ENCODE measurements at regions not wholly inside any gene's neighbourhood (a gene's known extent, or its start where the extent isn't known, plus 50 kb on each side); places are given as distances from the start of the nearest gene placed in this dataset.
"Not testable (repeated sequence)": the region's sequence is repeated elsewhere in the genome, so short reads cannot be mapped to it uniquely, and the experiment has no call there.

DNA sequence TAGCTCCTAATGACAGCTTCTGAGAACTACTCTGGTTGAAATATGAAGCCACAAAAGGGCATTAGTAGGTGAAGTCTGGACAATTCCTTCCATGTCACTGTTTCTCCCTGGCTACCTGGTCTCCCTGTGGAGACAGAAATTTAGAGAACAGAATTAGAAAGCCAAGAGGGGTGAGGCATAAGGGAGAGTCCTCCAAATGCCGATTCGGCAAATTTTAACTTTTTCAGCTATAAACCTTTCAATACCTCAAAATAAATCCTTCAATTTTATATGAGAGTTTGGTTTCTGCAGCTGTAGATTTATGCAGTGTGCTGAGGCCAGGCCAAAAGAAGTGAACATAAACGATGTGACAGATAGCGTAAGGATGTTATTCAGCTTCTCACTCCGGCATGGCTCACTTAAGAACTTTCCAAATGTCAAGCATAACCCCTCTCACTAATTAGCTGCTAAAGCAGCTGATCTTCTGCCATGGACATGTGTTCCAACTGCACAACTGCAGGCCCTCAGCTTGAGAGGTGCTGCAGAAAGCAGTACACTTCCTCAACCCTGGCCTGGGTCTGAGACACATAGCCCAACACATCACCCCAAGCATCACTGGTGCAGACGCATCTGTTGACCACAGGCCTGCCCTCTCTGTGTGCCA is 247.9 kb upstream of the SOX9 start:
- ChIA-PET CTCF (no interaction called here), POLR2A (no interaction called here)
- ATAC-seq, result no peak

DNA sequence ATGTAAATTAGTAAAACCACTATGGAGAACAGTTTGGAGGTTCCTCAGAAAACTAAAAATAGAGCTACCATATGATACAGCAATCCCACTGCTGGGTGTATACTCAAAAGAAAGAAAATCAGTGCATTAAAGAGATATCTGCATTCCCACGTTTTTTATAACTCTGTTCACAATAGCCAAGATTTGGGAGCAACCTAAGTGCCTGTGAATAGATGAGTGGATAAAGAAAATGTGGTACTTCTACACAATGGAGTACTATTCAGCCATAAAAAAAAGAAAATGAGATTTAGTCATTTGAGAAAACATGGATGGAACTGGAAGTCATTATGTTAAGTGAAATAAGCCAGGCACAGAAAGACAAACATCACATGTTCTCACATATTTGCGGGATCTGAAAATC is 246.0 kb upstream of the SOX9 start:
- H3K9me3 Mint-ChIP-seq; ATAC-seq; H3K4me3 Mint-ChIP-seq; POLR2A ChIA-PET; H3K27me3 Mint-ChIP-seq; H3K27ac Mint-ChIP-seq; intact Hi-C loops (cut with micrococcal nuclease); H3K4me1 Mint-ChIP-seq (ENCODE audit: low read depth); CTCF ChIA-PET; H3K36me3 Mint-ChIP-seq (ENCODE audit: low read depth); DNase-seq: not testable (repeated sequence)

More for the DNA sequence above, 247.9 kb upstream of the SOX9 start:
- no peak for TF ChIP-seq CTCF (IDR thresholded peaks at IDR 0.05)
- no peak overlapping the region for H3K4me3 Mint-ChIP-seq
- H3K4me1 Mint-ChIP-seq (ENCODE audit: low read depth), result no peaks in the 10 kb centered on the region
- no peaks in the 10 kb centered on the region for H3K36me3 Mint-ChIP-seq (ENCODE audit: low read depth)
- no peaks in the 10 kb centered on the region for H3K27me3 Mint-ChIP-seq
- intact Hi-C loops (cut with micrococcal nuclease), result no loop called here
- no peak overlapping the region for H3K27ac Mint-ChIP-seq
- H3K9me3 Mint-ChIP-seq, result no peaks in the 10 kb centered on the region
- DNase-seq, result no peak

DNA sequence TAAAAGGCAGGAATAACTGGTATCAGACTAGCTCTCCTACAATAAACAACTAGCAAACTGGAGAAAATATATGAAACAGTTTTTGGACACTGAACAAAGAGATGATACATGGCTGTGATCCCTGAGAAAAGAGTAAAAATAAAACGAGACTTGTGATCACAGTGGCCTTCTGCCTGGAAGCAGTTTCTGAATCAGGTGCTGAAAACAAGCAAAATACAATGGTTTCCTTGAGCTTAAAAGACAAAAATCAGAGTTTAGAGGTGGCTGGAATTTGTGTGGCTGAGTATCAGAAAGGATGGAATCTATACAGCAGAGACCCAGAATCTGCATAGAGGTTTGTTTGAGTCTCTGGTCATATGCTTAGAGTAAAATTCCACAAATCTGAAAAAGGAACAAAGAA is 242.5 kb upstream of the SOX9 start:
- Mint-ChIP-seq H3K9me3 (no peaks in the 10 kb centered on the region), H3K36me3 (ENCODE audit: low read depth) (no peaks in the 10 kb centered on the region), H3K4me3 (no peak overlapping the region), H3K27me3 (no peaks in the 10 kb centered on the region), H3K27ac (no peak overlapping the region), H3K4me1 (ENCODE audit: low read depth) (no peaks in the 10 kb centered on the region)
- intact Hi-C loops (cut with micrococcal nuclease), result no loop called here
- ChIA-PET POLR2A (no interaction called here), CTCF (no interaction called here)
- no peak for DNase-seq
- no peak for TF ChIP-seq CTCF (IDR thresholded peaks at IDR 0.05)
- no peak for ATAC-seq

GRCh38 chr17:71878998-71879397 is 241.8 kb upstream of the SOX9 start:
- ChIA-PET CTCF (no interaction called here), POLR2A (no interaction called here)
- DNase-seq (no peak), ATAC-seq (no peak)
- H3K36me3 Mint-ChIP-seq (ENCODE audit: low read depth), result no peaks in the 10 kb centered on the region
- no peak for TF ChIP-seq CTCF (IDR thresholded peaks at IDR 0.05)
- no peak overlapping the region for H3K27ac Mint-ChIP-seq
- no peaks in the 10 kb centered on the region for H3K27me3 Mint-ChIP-seq
- no peaks in the 10 kb centered on the region for H3K9me3 Mint-ChIP-seq
- intact Hi-C loops (cut with micrococcal nuclease), result no loop called here
- H3K4me1 Mint-ChIP-seq (ENCODE audit: low read depth), result no peaks in the 10 kb centered on the region
- no peak overlapping the region for H3K4me3 Mint-ChIP-seq

DNA sequence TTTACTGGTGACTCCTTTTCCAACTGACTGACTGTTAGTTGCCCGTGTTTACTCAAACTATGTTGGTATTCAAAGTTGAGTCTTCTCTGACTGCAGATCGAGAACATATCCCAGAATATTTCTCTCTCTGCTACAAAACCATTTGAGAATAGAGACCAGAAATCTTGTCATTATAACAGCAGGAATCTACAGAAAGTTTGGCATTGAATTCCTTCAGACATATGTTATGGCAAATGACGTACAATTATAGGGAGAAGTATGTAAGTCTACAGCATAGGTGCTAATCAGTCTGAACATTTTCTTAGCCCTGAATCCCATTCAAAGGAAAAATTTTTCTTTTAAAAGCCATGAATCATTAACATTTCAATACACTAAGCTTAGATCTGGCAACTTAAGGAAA is 239.8 kb upstream of the SOX9 start:
- TF ChIP-seq CTCF (IDR thresholded peaks at IDR 0.05), result no peak
- Mint-ChIP-seq H3K4me1 (ENCODE audit: low read depth) (no peaks in the 10 kb centered on the region), H3K4me3 (no peak overlapping the region), H3K9me3 (no peaks in the 10 kb centered on the region), H3K36me3 (ENCODE audit: low read depth) (no peaks in the 10 kb centered on the region), H3K27me3 (no peaks in the 10 kb centered on the region), H3K27ac (no peak overlapping the region)
- POLR2A ChIA-PET, result no interaction called here
- CTCF ChIA-PET, result no interaction called here
- no peak for ATAC-seq
- intact Hi-C loops (cut with micrococcal nuclease), result no loop called here
- DNase-seq, result no peak

DNA sequence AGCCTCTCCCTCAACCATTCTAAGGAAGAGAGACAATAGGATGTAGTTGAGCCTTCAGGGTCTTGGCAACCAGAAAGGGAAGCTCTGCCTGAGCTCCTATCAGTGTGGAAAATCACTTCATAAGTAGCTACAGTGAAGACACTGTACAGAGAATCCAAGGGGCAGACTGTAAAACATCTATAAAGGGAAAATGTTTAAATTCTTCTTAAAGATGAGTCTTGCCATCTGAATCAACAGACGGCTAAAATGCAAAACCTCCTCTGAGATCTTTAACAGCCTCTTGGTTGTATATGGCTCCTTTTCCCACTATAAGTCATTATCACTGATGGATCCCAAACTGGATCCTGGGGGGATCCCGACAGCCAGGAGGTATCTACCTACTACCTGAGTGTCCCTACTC is 239.2 kb upstream of the SOX9 start:
- Mint-ChIP-seq H3K27me3 (no peaks in the 10 kb centered on the region), H3K9me3 (no peaks in the 10 kb centered on the region), H3K27ac (no peak overlapping the region), H3K4me1 (ENCODE audit: low read depth) (no peaks in the 10 kb centered on the region), H3K36me3 (ENCODE audit: low read depth) (no peaks in the 10 kb centered on the region), H3K4me3 (no peak overlapping the region)
- ChIA-PET POLR2A (no interaction called here), CTCF (no interaction called here)
- ATAC-seq (no peak), DNase-seq (no peak)
- intact Hi-C loops (cut with micrococcal nuclease), result no loop called here
- TF ChIP-seq CTCF (IDR thresholded peaks at IDR 0.05), result no peak

All from activated CD8-positive, alpha-beta T cell treated with anti-CD3 and anti-CD28 coated beads for 36 hours (primary cell).